Fibroblast of lung (primary cell): ENCODE measurements at regions not wholly inside any gene's neighbourhood (a gene's known extent, or its start where the extent isn't known, plus 50 kb on each side); places are given as distances from the start of the nearest gene placed in this dataset.

Source experiments
- CTCF ChIP-seq, 2 donors: IDR thresholded peaks in 1 of 2; conservative IDR thresholded peaks in 1 of 2; 1 replicate in 1 of 2; 2 replicates in 1 of 2; pipeline ENCODE4 v1.5.1; 2011 to 2012; ENCODE audit warnings: low read length in 2 of 2, control low read depth in 1 of 2, inconsistent platforms in 1 of 2, low read depth in 1 of 2, mild to moderate bottlenecking in 1 of 2
- EZH2 ChIP-seq: IDR thresholded peaks from 2 replicates; pipeline ENCODE4 v1.5.1; 2012; ENCODE audit warnings: low read length, control low read depth, mild to moderate bottlenecking; ENCODE audit errors: missing control alignments

GRCh38 chr13:33575378-33575777 lies 242.6 kb upstream of the RFC3 start:
- no peak for TF ChIP-seq CTCF (conservative IDR thresholded peaks at IDR 0.05 in 1 of 2, IDR thresholded peaks at IDR 0.05 in 1 of 2; ENCODE audit: low read depth in 1 of 2, low read length in 2 of 2)
- no peak for TF ChIP-seq EZH2
